ENCODE measurements at regions not wholly inside any gene's neighbourhood (a gene's known extent, or its start where the extent isn't known, plus 50 kb on each side); places are given as distances from the start of the nearest gene placed in this dataset.
"Not testable (repeated sequence)": the region's sequence is repeated elsewhere in the genome, so short reads cannot be mapped to it uniquely, and the experiment has no call there.

DNA sequence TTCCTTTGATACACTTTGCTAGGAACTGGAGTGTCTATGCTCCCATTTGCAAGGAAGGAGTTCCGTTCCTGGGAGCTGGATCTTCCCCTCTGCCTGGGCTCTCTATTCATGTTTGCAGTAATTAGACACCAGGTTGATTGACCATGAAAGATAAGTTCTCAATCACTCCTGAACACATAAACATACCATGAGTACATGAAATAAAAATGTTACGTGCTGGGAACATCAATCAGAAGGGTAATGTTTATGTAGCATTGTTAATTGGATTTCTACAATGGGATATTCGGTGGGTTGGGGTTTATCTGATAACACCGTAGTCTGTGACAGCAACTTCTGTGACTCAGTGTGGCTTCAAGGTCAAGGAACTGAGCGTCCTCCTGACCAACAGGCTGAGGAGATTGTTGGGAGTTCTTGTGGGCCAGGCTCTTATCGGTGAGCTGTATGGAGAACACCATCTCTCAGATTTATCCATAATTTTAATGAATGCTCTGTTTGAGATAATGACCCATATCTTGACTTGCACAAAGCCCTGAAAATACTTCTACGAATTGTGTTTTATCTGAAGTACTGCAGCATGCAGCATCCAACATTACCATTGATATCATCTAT is 136.4 kb downstream of the NPIPB5 start:
- no peak for DNase-seq (ENCODE audit: low read depth, low spot score)
- H3K4me3 ChIP-seq (ENCODE audit: low read length) = no peak overlapping the region

DNA sequence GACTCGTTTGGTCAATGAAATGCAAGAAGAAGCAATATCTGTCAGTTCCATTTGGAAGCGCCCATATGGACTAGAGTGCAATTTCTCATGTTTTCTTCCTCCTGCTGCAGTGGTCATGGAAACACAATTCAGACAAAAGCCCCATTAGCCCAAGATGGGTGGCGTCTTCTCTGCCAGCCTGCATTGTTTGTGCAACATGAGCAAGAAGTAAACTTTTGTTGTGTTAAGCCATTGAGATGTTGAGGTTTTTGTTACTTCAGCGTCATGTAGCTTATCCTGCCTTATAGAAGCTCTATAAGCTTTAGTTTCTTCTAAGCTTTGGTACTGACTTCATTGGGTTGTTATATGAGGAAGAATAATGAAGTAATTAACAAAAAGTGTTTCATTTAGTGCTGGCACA is 137.4 kb downstream of the NPIPB5 start:
- DNase-seq (ENCODE audit: low read depth, low spot score) = no peak
- no peak overlapping the region for H3K4me3 ChIP-seq (ENCODE audit: low read length)

GRCh38 chr16:22648941-22649340 is 138.2 kb downstream of the NPIPB5 start:
- H3K4me3 ChIP-seq (ENCODE audit: low read length) = no peak overlapping the region
- no peak for DNase-seq (ENCODE audit: low read depth, low spot score)

GRCh38 chr16:22651111-22651817 is 140.6 kb downstream of the NPIPB5 start:
- H3K4me3 ChIP-seq (ENCODE audit: low read length); DNase-seq (ENCODE audit: low read depth, low spot score): not testable (repeated sequence)

GRCh38 chr16:22652463-22652845 is 141.8 kb downstream of the NPIPB5 start:
- no peak for DNase-seq (ENCODE audit: low read depth, low spot score)
- no peak overlapping the region for H3K4me3 ChIP-seq (ENCODE audit: low read length)

DNA sequence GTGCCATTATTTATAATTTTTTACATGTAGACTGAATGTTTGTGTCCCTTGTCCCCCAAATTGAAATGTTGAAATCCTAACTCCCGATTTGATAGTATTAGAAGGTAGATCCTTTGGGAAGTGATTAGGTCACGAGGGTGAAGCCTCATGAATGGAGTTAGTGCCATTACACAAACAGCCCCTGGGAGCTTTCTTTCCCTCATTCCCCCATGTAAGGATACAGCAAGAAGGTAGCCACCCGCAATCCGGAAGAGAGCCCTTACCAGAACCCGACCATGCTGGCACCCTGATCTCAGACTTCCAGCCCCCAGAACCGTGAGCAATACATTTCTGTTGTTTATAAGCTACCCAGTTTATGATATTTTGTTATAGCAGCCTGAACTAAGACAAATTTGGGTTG is 143.2 kb downstream of the NPIPB5 start:
- no peak overlapping the region for H3K4me3 ChIP-seq (ENCODE audit: low read length)
- DNase-seq (ENCODE audit: low read depth, low spot score) = no peak

DNA sequence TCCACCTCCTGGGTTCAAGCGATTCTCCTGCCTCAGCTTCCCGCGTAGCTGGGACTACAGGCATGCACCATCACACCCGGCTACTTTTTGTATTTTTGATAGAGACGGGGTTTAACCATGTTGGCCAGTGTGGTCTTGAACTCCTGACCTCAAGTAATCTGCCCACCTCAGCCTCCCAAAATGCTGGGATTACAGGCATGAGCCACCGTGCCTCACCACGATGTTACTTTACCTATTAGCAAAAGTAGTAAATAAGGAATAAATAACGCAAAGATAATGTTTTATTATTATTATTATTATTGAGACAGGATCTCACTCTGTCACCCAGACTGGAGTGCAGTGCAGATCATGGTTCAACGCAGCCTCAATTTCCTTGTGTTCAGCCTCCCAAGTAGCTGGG is 145.9 kb downstream of the NPIPB5 start:
- DNase-seq (ENCODE audit: low read depth, low spot score); H3K4me3 ChIP-seq (ENCODE audit: low read length): not testable (repeated sequence)

DNA sequence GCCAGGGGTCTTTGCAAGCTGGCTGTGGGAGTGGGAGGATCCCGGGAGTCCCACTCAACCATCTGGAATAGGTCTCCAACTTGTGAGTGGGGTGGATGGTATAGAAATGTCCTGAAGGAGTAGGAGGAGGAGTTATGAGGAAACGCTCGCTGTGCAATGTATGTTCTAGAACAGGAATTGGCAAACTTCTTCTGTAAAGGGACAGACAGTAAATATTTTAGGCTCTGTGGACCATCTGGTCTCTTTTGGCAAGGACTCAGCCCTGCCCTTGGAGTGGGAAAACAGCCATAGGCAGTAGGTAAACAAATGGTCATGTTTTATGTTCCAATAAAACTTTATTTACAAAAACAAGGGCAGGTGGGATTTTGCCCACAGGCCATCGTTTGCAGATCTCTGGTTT is 149.2 kb downstream of the NPIPB5 start:
- no peak overlapping the region for H3K4me3 ChIP-seq (ENCODE audit: low read length)
- DNase-seq (ENCODE audit: low read depth, low spot score) = no peak

GRCh38 chr16:22660441-22661160 is 149.9 kb downstream of the NPIPB5 start:
- no peak for DNase-seq (ENCODE audit: low read depth, low spot score)

DNA sequence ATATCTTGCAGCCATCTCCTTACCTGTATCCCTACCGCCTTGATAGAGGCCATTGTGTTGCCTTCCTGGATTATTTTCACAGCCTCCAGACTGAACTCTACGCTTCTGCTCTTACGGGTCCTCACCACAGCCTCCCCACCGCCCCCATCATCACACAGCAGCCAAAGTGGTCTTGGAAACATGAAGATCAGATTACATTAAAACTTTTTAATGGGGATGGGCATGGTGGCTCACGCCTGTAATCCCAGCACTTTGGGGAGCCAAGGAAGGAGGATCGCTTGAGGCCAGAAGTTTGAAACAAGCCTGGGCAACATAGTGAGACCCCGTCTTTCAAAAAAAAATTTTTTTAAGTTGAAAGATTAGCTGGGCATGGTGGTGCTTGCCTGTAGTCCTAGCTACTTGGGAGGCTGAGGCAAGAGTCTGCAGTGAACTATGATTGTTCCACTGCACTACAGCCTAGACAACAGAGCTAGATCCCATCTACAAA is 150.5 kb downstream of the NPIPB5 start:
- no peak for DNase-seq (ENCODE audit: low read depth, low spot score)
- no peak overlapping the region for H3K4me3 ChIP-seq (ENCODE audit: low read length)

More at GRCh38 chr16:22660441-22661160, 149.9 kb downstream of the NPIPB5 start:
- no peak overlapping the region for H3K4me3 ChIP-seq (ENCODE audit: low read length)

GRCh38 chr16:22662958-22663357 is 151.0 kb upstream of the HS3ST2 start:
- not testable (repeated sequence) for H3K4me3 ChIP-seq (ENCODE audit: low read length); DNase-seq (ENCODE audit: low read depth, low spot score)

GRCh38 chr16:22663389-22664064 is 150.4 kb upstream of the HS3ST2 start:
- H3K4me3 ChIP-seq (ENCODE audit: low read length) = no peak overlapping the region
- DNase-seq (ENCODE audit: low read depth, low spot score) = no peak

DNA sequence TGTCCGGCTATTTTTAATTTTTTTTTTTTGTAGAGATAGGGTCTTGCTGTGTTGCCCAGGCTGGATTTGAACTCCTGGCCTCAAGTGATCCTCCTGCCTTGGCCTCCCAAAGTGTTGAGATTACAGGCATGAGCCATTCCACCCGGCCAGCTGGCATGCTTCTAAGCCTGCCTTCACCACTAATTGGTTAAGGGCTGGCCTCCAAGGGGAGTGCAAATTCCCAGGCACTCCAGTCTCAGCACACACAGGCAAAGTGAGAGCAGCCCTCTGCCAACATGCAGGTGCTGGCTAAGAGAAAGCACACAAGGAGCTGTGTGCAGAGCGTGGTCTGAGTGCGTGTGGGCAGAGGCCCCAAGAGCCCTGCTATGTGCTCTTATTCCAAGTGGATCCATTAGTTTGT is 149.8 kb upstream of the HS3ST2 start:
- DNase-seq (ENCODE audit: low read depth, low spot score) = no peak
- no peak overlapping the region for H3K4me3 ChIP-seq (ENCODE audit: low read length)

GRCh38 chr16:22664561-22664997 is 149.4 kb upstream of the HS3ST2 start:
- no peak for DNase-seq (ENCODE audit: low read depth, low spot score)
- no peak overlapping the region for H3K4me3 ChIP-seq (ENCODE audit: low read length)

GRCh38 chr16:22665048-22665797 is 148.7 kb upstream of the HS3ST2 start:
- DNase-seq (ENCODE audit: low read depth, low spot score) = no peak
- H3K4me3 ChIP-seq (ENCODE audit: low read length) = no peak overlapping the region

DNA sequence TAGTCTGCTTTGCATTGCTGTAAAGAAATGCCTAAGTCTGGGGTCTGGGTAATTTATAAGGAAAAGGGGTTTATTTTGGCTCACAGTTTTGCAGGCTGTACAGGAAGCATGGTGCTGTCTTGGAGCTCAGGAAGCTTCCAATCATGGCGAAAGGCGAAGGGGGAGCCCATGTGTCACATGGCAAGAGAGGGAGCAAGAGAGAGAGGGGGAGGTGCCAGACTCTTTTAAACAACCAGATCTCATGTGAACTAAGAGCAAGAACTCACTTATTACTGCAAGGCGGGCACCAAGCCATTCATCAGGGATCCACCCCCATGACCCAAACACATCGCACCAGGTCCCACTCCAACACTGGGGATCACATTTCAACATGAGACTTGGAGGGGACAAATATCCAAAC is 148.2 kb upstream of the HS3ST2 start:
- DNase-seq (ENCODE audit: low read depth, low spot score) = no peak
- no peak overlapping the region for H3K4me3 ChIP-seq (ENCODE audit: low read length)

DNA sequence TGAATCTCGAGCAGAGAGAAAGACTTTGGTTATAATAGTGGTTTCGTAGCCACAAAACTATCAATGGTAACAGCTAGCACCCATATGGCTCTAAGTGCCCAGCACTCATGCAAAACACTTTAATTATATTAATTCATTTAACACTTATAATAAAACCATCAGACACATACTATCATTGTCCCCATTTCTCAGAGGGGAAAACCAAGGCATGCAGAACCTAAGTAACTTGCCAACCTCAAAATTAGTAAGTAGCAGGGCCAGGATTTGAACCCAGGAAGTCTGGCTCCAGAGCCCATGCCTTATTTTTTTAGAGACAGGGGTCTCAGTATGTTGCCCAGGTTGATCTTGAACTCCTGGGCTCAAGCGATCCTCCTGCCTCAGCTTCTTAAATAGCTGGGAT is 145.6 kb upstream of the HS3ST2 start:
- DNase-seq (ENCODE audit: low read depth, low spot score) = no peak
- H3K4me3 ChIP-seq (ENCODE audit: low read length) = no peak overlapping the region

DNA sequence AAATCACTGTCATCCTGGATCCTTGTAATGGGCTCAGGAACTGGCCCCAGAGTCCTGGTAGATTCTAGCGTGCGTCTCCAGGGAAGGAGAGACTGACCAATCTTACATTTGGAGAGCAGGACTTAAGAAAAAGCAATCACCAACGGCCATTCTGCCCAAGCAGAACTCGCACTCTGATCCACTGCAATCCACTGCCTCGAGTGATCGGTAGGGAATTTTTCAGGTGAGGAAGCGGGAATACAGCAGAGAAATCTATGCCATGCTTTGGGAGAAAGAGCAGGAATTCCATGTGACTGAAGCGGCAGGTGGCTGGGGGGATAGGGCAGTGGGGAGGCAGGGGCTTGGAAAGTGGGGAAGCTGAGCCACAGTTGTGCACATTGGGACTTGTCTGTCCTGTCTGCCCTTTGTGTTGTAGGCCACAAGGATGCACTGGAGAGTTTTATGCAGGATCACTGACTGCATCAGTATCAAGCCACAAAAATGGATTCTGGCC is 143.9 kb upstream of the HS3ST2 start:
- DNase-seq (ENCODE audit: low read depth, low spot score) = no peak
- H3K4me3 ChIP-seq (ENCODE audit: low read length) = no peak overlapping the region

DNA sequence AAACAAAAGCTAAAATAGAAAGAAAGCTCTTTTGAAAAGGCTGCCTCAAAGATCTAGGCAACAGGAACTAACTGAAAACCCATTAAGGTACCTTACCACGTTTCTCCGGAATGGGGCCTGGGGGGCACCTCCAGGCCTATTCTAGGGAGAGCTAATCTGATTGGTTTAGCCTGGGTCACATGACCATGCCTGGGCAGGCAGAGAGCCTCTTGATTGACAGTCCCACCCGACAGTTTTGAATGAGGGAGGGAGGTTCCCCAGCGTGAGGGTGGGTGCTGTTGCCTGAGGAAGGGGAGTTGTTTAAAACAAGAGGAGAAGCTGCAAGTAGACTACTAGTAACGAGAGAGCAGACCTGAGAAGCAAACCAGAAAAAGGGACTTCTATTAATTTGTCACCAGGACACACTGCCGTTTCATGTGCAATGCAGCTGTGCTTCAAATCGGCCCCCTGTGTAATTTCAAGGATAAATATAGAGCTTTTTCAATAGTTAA is 143.4 kb upstream of the HS3ST2 start:
- no peak overlapping the region for H3K4me3 ChIP-seq (ENCODE audit: low read length)
- DNase-seq (ENCODE audit: low read depth, low spot score) = peak; percentile 55

Data from Jurkat, Clone E6-1 (cell line).